ENCODE measurements at regions not wholly inside any gene's neighbourhood (a gene's known extent, or its start where the extent isn't known, plus 50 kb on each side); places are given as distances from the start of the nearest gene placed in this dataset.

GRCh38 chr21:25350056-25350455 lies 257.2 kb downstream of the MRPL39 start:
- Histone ChIP-seq H3K4me1 (ENCODE audit: control insufficient read depth in 2 of 2, insufficient read depth in 2 of 2, low read length in 2 of 2) (no peaks in the 10 kb centered on the region), H3K4me2 (replicated peaks; ENCODE audit: low read depth, low read length, poor library complexity, severe bottlenecking) (no peak overlapping the region), H3K36me3 (replicated peaks in 1 of 2; ENCODE audit: control extremely low read depth in 1 of 2, control insufficient read depth in 1 of 2, extremely low read depth in 1 of 2, insufficient read depth in 2 of 2, low read length in 1 of 2) (no peaks in the 10 kb centered on the region), H3K27me3 (replicated peaks in 1 of 4; ENCODE audit: control extremely low read depth in 1 of 4, control insufficient read depth in 3 of 4, insufficient read depth in 4 of 4, low read length in 3 of 4) (no peaks in the 10 kb centered on the region), H3K9me3 (ENCODE audit: control extremely low read depth in 1 of 3, control insufficient read depth in 2 of 3, insufficient read depth in 1 of 3, low read length in 2 of 3) (peaks cover 0 to 3% (median 2%) of the 10 kb centered on the region in 3 donors), H3K4me3 (ENCODE audit: control extremely low read depth in 1 of 5, extremely low read depth in 1 of 5, insufficient read depth in 1 of 5, low read depth in 2 of 5, low read length in 4 of 5) (no peak overlapping the region), H3K27ac (ENCODE audit: low read length in 2 of 2) (no peak overlapping the region), H4K20me1 (ENCODE audit: control insufficient read depth, insufficient read depth, low read length, poor library complexity, severe bottlenecking) (no peaks in the 10 kb centered on the region), H3K9ac (ENCODE audit: low read length) (no peak overlapping the region), H2AFZ (ENCODE audit: insufficient read depth, low read depth, low read length, poor library complexity, severe bottlenecking) (no peak overlapping the region), H3K79me2 (ENCODE audit: control insufficient read depth, insufficient read depth, low read length) (no peaks in the 10 kb centered on the region)
- no peaks in the 10 kb centered on the region for H3K9me3 Mint-ChIP-seq (ENCODE audit: insufficient read depth)
- POLR2A ChIA-PET = no interaction called here
- no peak overlapping the region for H3K4me3 Mint-ChIP-seq
- CTCF ChIA-PET = no interaction called here
- H3K27ac Mint-ChIP-seq = no peak overlapping the region
- intact Hi-C loops (cut with micrococcal nuclease) = no loop called here
- no peak for ATAC-seq (ENCODE audit: low read depth)
- TF ChIP-seq CTCF (IDR thresholded peaks at IDR 0.05) (peak; percentile 31), EZH2 (IDR thresholded peaks at IDR 0.05; ENCODE audit: borderline replicate concordance, insufficient read depth, low read depth, low read length, poor library complexity, severe bottlenecking) (no peak)
- H3K4me1 Mint-ChIP-seq = peaks cover 5% of the 10 kb centered on the region
- WGBS (ENCODE audit: insufficient coverage) = 85% methylated on average over 5 of the region's 6 CpGs
- no peaks in the 10 kb centered on the region for H3K27me3 Mint-ChIP-seq
- peak; percentile 4 for DNase-seq

- Histone ChIP-seq H3K4me2 (replicated peaks; ENCODE audit: low read depth, low read length, poor library complexity, severe bottlenecking) (no peak overlapping the region), H3K9me3 (ENCODE audit: control extremely low read depth in 1 of 3, control insufficient read depth in 2 of 3, insufficient read depth in 1 of 3, low read length in 2 of 3) (peaks cover 0 to 3% (median 1%) of the 10 kb centered on the region in 3 donors), H3K36me3 (replicated peaks in 1 of 2; ENCODE audit: control extremely low read depth in 1 of 2, control insufficient read depth in 1 of 2, extremely low read depth in 1 of 2, insufficient read depth in 2 of 2, low read length in 1 of 2) (no peaks in the 10 kb centered on the region), H3K4me3 (ENCODE audit: control extremely low read depth in 1 of 5, extremely low read depth in 1 of 5, insufficient read depth in 1 of 5, low read depth in 2 of 5, low read length in 4 of 5) (no peak overlapping the region), H3K79me2 (ENCODE audit: control insufficient read depth, insufficient read depth, low read length) (no peaks in the 10 kb centered on the region), H2AFZ (ENCODE audit: insufficient read depth, low read depth, low read length, poor library complexity, severe bottlenecking) (no peak overlapping the region), H3K27me3 (replicated peaks in 1 of 4; ENCODE audit: control extremely low read depth in 1 of 4, control insufficient read depth in 3 of 4, insufficient read depth in 4 of 4, low read length in 3 of 4) (no peaks in the 10 kb centered on the region), H3K27ac (ENCODE audit: low read length in 2 of 2) (no peak overlapping the region), H4K20me1 (ENCODE audit: control insufficient read depth, insufficient read depth, low read length, poor library complexity, severe bottlenecking) (no peaks in the 10 kb centered on the region), H3K9ac (ENCODE audit: low read length) (no peak overlapping the region), H3K4me1 (ENCODE audit: control insufficient read depth in 2 of 2, insufficient read depth in 2 of 2, low read length in 2 of 2) (no peaks in the 10 kb centered on the region)
- H3K4me1 Mint-ChIP-seq = no peaks in the 10 kb centered on the region
- no peaks in the 10 kb centered on the region for H3K27me3 Mint-ChIP-seq
- H3K4me3 Mint-ChIP-seq = no peak overlapping the region
- no peak for DNase-seq
- no peak for TF ChIP-seq CTCF (IDR thresholded peaks at IDR 0.05)
- no peak for TF ChIP-seq EZH2 (IDR thresholded peaks at IDR 0.05; ENCODE audit: borderline replicate concordance, insufficient read depth, low read depth, low read length, poor library complexity, severe bottlenecking)
- CTCF ChIA-PET = no interaction called here
- 100% methylated on average over 4 of the region's 10 CpGs for WGBS (ENCODE audit: insufficient coverage)
- POLR2A ChIA-PET = no interaction called here
- no peaks in the 10 kb centered on the region for H3K9me3 Mint-ChIP-seq (ENCODE audit: insufficient read depth)
- no peak overlapping the region for H3K27ac Mint-ChIP-seq
- intact Hi-C loops (cut with micrococcal nuclease) = no loop called here
- no peak for ATAC-seq (ENCODE audit: low read depth)
Observed at GRCh38 chr21:25343774-25344545, 263.3 kb downstream of the MRPL39 start.

All from B cell (primary cell).